A549 (cell line): ENCODE measurements at regions not wholly inside any gene's neighbourhood (a gene's known extent, or its start where the extent isn't known, plus 50 kb on each side); places are given as distances from the start of the nearest gene placed in this dataset.

Experiments
- ATAC-seq, 2 experiments: fragments of 200-7000 bp in 1 of 2; fragments of >200 bp in 1 of 2; cut with Nextera tagmentation in 1 of 2; cut with Tn5 transposase in 1 of 2; 3 replicates each; pipeline versions ENCODE4 v1.8.0 to v1.9.1; 2018 to 2020; ENCODE audit warnings: mild to moderate bottlenecking in 1 of 2, moderate library complexity in 1 of 2
- CTCF ChIA-PET: fragments of 300-600 bp; sonication (Branson Sonifier 250); formaldehyde crosslinking; extraction: SDS; loops from one replicate; lab custom pipeline; 2021; ENCODE audit warnings: antibody characterized with exemption, inconsistent platforms; lab: Yijun Ruan, JAX
- POLR2A ChIA-PET: fragments of 350-600 bp; formaldehyde crosslinking; extraction: SDS; loops from one replicate; lab custom pipeline; 2021; ENCODE audit warnings: antibody characterized with exemption, inconsistent platforms; lab: Yijun Ruan, JAX
- DNase-seq, 2 experiments: peaks; one replicate each; pipeline versions ENCODE4 v3.0.0 to v3.0.0-alpha.2; 2011 to 2016; ENCODE audit warnings: low read depth in 1 of 2, low spot score in 1 of 2
- FAIRE-seq: peaks from 2 replicates; lab custom pipeline; 2011; peaks lifted over from hg19 to GRCh38; lab: Jason Lieb, UNC
- H3K27ac ChIP-seq, 2 experiments: fragments of >200 bp; sonication (Bioruptor Twin); formaldehyde crosslinking; 3 replicates each; pipeline ENCODE4 v1.5.1; 2016 to 2017
- H3K4me1 ChIP-seq: fragments of >200 bp; sonication (Bioruptor Twin); formaldehyde crosslinking; 3 replicates; pipeline ENCODE4 v1.6.1; 2016
- H3K4me2 ChIP-seq: fragments of >200 bp; sonication (Bioruptor Twin); formaldehyde crosslinking; 3 replicates; pipeline ENCODE4 v1.6.1; 2016
- H3K4me3 ChIP-seq: fragments of >200 bp; sonication (Bioruptor Twin); formaldehyde crosslinking; 3 replicates; pipeline ENCODE4 v1.5.1; 2016
- H3K9me3 ChIP-seq: fragments of >200 bp; sonication (Bioruptor Twin); formaldehyde crosslinking; 3 replicates; pipeline ENCODE4 v1.6.1; 2016
- EHF ChIP-seq: fragments of 250-450 bp; sonication (Bioruptor Pico); IDR thresholded peaks from 2 replicates; pipeline ENCODE4 v1.5.0; 2020; ENCODE audit warnings: mild to moderate bottlenecking
- HOXB5 ChIP-seq: fragments of 250-450 bp; sonication (Bioruptor Pico); IDR thresholded peaks from 2 replicates; pipeline ENCODE4 v1.5.0; 2020; ENCODE audit warnings: mild to moderate bottlenecking, moderate library complexity
- JUNB ChIP-seq: fragments of >200 bp; sonication (Bioruptor Twin); formaldehyde crosslinking; IDR thresholded peaks from 2 replicates; pipeline ENCODE4 v1.6.1; 2016
- KDM1A ChIP-seq: fragments of 200-600 bp; sonication (generic); IDR thresholded peaks from 2 replicates; pipeline ENCODE4 v1.6.1; 2016; ENCODE audit warnings: low read depth, mild to moderate bottlenecking
- KDM5A ChIP-seq: fragments of 200-600 bp; sonication (generic); IDR thresholded peaks from 2 replicates; pipeline ENCODE4 v1.6.1; 2016; ENCODE audit warnings: antibody characterized with exemption, mild to moderate bottlenecking
- MAFK ChIP-seq: fragments of 450-650 bp; IDR thresholded peaks from 2 replicates; pipeline ENCODE4 v1.6.1; 2014; ENCODE audit not compliant: partially characterized antibody
- PHF8 ChIP-seq: fragments of 200-600 bp; sonication (generic); IDR thresholded peaks from 2 replicates; pipeline ENCODE4 v1.6.1; 2016; ENCODE audit warnings: low read depth, mild to moderate bottlenecking, antibody characterized with exemption, moderate library complexity, borderline replicate concordance
- POLR2A ChIP-seq: IDR thresholded peaks from 2 replicates; pipeline ENCODE4 v1.6.1; 2012; ENCODE audit warnings: mild to moderate bottlenecking, low read length
- POLR2AphosphoS2 ChIP-seq: conservative IDR thresholded peaks from 2 replicates; pipeline ENCODE4 v1.6.1; 2012; ENCODE audit warnings: low read length, improper control_type of control experiment, inconsistent platforms
- RAD21 ChIP-seq, 2 experiments: fragments of >200 bp in 1 of 2; sonication (Bioruptor Twin) in 1 of 2; formaldehyde crosslinking in 1 of 2; IDR thresholded peaks in 1 of 2; conservative IDR thresholded peaks in 1 of 2; 2 replicates in 1 of 2; 3 replicates in 1 of 2; pipeline ENCODE4 v1.6.1; 2012 to 2018; ENCODE audit warnings: inconsistent platforms in 1 of 2
- RCOR1 ChIP-seq: fragments of 150-350 bp; IDR thresholded peaks from 2 replicates; pipeline ENCODE4 v1.6.1; 2014; ENCODE audit warnings: antibody characterized with exemption, low read length, low read depth
- TP53 ChIP-seq: fragments of 250-450 bp; sonication (Bioruptor Pico); IDR thresholded peaks from 2 replicates; pipeline ENCODE4 v1.5.0; 2021; ENCODE audit warnings: mild to moderate bottlenecking, moderate library complexity
- ZNF302 ChIP-seq: fragments of 250-450 bp; sonication (Bioruptor Pico); IDR thresholded peaks from 2 replicates; pipeline ENCODE4 v1.9.0; 2021; ENCODE audit warnings: inconsistent platforms, mild to moderate bottlenecking, moderate library complexity
- ZSCAN20 ChIP-seq: fragments of 250-450 bp; sonication (Bioruptor Pico); IDR thresholded peaks from 2 replicates; pipeline ENCODE4 v1.8.0; 2022; ENCODE audit warnings: mild to moderate bottlenecking, moderate library complexity
- WGBS: methylation state at CpG from one replicate; pipeline ENCODE4 v1.1.6; 2017; ENCODE audit errors: missing lambda C conversion rate; 5-methylcytosine and 5-hydroxymethylcytosine counted together
- TF ChIP-seq, protein P1 (sequence below): fragments of 450-650 bp; IDR thresholded peaks from 2 replicates; pipeline ENCODE4 v1.6.1; 2014; ENCODE audit warnings: antibody characterized with exemption
- TF ChIP-seq, protein P2 (sequence below): fragments of >200 bp; sonication (Bioruptor Twin); formaldehyde crosslinking; IDR thresholded peaks from 3 replicates; pipeline ENCODE4 v1.6.1; 2016
- TF ChIP-seq, protein P3 (sequence below): IDR thresholded peaks from 2 replicates; pipeline ENCODE4 v1.6.1; 2012
- TF ChIP-seq, protein P4 (sequence below): fragments of 250-450 bp; sonication (Bioruptor Pico); IDR thresholded peaks from 2 replicates; pipeline ENCODE4 v1.5.0; 2021; ENCODE audit warnings: mild to moderate bottlenecking, moderate library complexity, borderline replicate concordance

DNA sequence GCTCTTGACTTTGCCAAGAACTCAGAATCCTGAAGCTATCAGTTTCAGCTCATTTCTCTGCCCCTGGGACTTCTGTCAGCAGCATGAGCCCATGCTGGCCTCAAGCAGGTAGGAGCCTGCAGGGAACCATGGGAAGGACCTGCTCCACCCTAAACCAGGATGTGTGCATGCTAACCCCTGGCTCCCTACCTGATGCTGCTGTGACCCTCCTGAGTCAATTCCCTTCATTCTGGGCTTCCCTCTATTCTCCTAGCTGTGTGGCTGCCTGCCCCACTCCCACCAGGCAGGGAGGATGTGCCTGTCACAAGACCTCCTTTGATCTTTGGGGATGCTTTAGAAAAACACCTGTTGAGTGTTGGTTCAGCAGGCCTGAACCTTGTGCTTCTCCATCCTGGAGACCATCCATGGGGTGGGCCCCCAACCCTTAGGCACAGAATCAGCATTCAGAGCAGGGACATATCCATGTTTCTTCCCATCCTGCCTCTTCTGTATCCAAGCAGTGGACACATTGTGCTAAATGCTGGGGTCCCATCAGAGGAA, 117.1 kb upstream of the CCL21 start:
- no peaks in the 10 kb centered on the region for H3K4me1 ChIP-seq
- H3K27ac ChIP-seq = no peak overlapping the region
- ATAC-seq = no peak
- no peaks in the 10 kb centered on the region for H3K9me3 ChIP-seq
- no peak overlapping the region for H3K4me2 ChIP-seq
- no peak for FAIRE-seq
- ChIA-PET CTCF (no interaction called here), POLR2A (no interaction called here)
- DNase-seq = no peak
- H3K4me3 ChIP-seq = no peak overlapping the region
- no peak for TF ChIP-seq MAFK

DNA sequence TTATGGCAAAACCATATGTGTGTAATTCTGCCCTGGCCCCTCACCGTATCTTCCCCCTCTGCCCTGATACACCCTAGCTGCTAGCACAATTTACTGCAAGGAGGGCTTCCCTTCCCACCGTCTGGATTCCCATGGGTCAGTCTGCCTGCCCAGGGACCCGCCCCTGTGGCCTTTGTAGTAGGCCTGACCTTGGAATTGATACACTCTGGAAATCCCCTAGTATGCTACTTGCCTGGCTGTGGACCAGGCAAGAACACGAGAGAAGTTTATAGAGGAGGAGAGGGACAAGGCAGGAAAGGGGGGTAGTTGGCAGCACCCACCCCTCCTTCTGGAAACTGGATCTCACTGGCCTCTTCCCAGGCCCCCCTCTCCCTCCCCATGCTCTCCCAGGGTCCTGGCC, 115.8 kb upstream of the CCL21 start:
- Histone ChIP-seq H3K27ac (no peak overlapping the region), H3K9me3 (no peaks in the 10 kb centered on the region; the same call in 2 of the 3 replicates), H3K4me3 (no peak overlapping the region), H3K4me1 (no peaks in the 10 kb centered on the region), H3K4me2 (no peak overlapping the region)
- ATAC-seq = no peak
- TF ChIP-seq ZNF302 (CRISPR knock-in tag) = no peak
- TF ChIP-seq TP53 = no peak
- TF ChIP-seq, protein P1, sequence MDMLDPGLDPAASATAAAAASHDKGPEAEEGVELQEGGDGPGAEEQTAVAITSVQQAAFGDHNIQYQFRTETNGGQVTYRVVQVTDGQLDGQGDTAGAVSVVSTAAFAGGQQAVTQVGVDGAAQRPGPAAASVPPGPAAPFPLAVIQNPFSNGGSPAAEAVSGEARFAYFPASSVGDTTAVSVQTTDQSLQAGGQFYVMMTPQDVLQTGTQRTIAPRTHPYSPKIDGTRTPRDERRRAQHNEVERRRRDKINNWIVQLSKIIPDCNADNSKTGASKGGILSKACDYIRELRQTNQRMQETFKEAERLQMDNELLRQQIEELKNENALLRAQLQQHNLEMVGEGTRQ = no peak
- TF ChIP-seq, protein P2, sequence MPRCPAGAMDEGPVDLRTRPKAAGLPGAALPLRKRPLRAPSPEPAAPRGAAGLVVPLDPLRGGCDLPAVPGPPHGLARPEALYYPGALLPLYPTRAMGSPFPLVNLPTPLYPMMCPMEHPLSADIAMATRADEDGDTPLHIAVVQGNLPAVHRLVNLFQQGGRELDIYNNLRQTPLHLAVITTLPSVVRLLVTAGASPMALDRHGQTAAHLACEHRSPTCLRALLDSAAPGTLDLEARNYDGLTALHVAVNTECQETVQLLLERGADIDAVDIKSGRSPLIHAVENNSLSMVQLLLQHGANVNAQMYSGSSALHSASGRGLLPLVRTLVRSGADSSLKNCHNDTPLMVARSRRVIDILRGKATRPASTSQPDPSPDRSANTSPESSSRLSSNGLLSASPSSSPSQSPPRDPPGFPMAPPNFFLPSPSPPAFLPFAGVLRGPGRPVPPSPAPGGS = no peak
- TF ChIP-seq KDM1A = no peak
- TF ChIP-seq POLR2A = no peak
- TF ChIP-seq RCOR1 = no peak
- TF ChIP-seq KDM5A = no peak
- no peak for TF ChIP-seq RAD21 (conservative IDR thresholded peaks at IDR 0.05 in 1 of 2, IDR thresholded peaks at IDR 0.05 in 1 of 2)
- TF ChIP-seq, protein P3, sequence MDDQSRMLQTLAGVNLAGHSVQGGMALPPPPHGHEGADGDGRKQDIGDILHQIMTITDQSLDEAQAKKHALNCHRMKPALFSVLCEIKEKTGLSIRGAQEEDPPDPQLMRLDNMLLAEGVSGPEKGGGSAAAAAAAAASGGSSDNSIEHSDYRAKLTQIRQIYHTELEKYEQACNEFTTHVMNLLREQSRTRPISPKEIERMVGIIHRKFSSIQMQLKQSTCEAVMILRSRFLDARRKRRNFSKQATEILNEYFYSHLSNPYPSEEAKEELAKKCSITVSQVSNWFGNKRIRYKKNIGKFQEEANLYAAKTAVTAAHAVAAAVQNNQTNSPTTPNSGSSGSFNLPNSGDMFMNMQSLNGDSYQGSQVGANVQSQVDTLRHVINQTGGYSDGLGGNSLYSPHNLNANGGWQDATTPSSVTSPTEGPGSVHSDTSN = no peak
- TF ChIP-seq ZSCAN20 (CRISPR knock-in tag) = no peak
- TF ChIP-seq POLR2AphosphoS2 = no peak
- ChIA-PET POLR2A (no interaction called here), CTCF (no interaction called here)
- WGBS = 16% methylated on average over 4 of the region's 4 CpGs
- FAIRE-seq = no peak
- no peak for DNase-seq

DNA sequence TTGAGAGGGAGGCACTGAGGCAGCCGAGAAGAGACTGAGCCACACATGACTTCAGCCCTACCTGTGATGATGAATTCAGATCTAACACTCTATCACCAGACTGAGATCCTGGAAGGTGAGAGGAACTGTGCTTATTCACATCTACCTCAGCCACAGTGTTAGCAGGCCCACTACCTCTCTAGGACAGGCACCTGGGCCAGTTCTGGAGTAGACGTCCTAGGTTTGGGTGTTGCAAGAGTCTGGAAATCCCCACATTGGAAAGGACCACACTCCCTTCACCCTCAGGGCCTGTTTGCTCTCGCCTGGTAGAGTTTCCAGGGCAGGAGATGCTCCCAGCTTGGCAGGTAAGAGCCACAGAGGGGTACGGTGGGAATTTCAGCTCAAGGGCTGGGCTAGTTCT, 113.8 kb upstream of the CCL21 start:
- no peak for TF ChIP-seq PHF8
- TF ChIP-seq EHF (CRISPR knock-in tag) = no peak
- TF ChIP-seq HOXB5 = no peak
- no peak for TF ChIP-seq RAD21 (conservative IDR thresholded peaks at IDR 0.05 in 1 of 2, IDR thresholded peaks at IDR 0.05 in 1 of 2)
- TF ChIP-seq, protein P4, sequence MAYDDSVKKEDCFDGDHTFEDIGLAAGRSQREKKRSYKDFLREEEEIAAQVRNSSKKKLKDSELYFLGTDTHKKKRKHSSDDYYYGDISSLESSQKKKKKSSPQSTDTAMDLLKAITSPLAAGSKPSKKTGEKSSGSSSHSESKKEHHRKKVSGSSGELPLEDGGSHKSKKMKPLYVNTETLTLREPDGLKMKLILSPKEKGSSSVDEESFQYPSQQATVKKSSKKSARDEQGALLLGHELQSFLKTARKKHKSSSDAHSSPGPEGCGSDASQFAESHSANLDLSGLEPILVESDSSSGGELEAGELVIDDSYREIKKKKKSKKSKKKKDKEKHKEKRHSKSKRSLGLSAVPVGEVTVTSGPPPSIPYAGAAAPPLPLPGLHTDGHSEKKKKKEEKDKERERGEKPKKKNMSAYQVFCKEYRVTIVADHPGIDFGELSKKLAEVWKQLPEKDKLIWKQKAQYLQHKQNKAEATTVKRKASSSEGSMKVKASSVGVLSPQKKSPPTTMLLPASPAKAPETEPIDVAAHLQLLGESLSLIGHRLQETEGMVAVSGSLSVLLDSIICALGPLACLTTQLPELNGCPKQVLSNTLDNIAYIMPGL (CRISPR knock-in tag) = no peak
- no peak for TF ChIP-seq JUNB
- no peak for TF ChIP-seq ZNF302 (CRISPR knock-in tag)
- ATAC-seq (no peak), FAIRE-seq (no peak), DNase-seq (no peak)
- WGBS = 13% methylated on average over 4 of the region's 4 CpGs
- Histone ChIP-seq H3K4me1 (no peaks in the 10 kb centered on the region), H3K4me3 (no peak overlapping the region), H3K9me3 (no peaks in the 10 kb centered on the region; the same call in 2 of the 3 replicates), H3K27ac (no peak overlapping the region), H3K4me2 (no peak overlapping the region)
- ChIA-PET POLR2A (no interaction called here), CTCF (interaction anchor here (0.8 kb wide), 2 partner anchors 64 to 121 kb away, joined by 3 read pairs; no protein-coding TSS in a partner anchor)
